Caco-2 (cell line): ENCODE measurements at regions not wholly inside any gene's neighbourhood (a gene's known extent, or its start where the extent isn't known, plus 50 kb on each side); places are given as distances from the start of the nearest gene placed in this dataset.

Source experiments
- BruUV-seq: library from RNA; stranded (reverse); fragments of 400-500 nt; replicated peaks from 2 replicates; lab custom pipeline; 2021; lab: Mats Ljungman, UMichigan
- CTCF ChIA-PET: fragments of 300-600 bp; sonication (Branson Sonifier 250); formaldehyde crosslinking; loops from one replicate; lab custom pipeline; 2022; ENCODE audit warnings: antibody characterized with exemption; lab: Charles Lee
- POLR2A ChIA-PET: fragments of 300-600 bp; sonication (Branson Sonifier 250); formaldehyde crosslinking; loops from one replicate; lab custom pipeline; 2022; ENCODE audit warnings: antibody characterized with exemption; lab: Charles Lee
- DNase-seq, 2 experiments: peaks; one replicate each; pipeline versions ENCODE4 v3.0.0 to v3.0.0-alpha.2; 2020 to 2022
- H3K27me3 ChIP-seq: replicated peaks from 2 replicates; pipeline ENCODE4 v1.6.0; 2011; ENCODE audit warnings: low read length; ENCODE audit not compliant: control insufficient read depth, insufficient read depth
- H3K36me3 ChIP-seq: 2 replicates; pipeline ENCODE4 v1.5.1; 2011; ENCODE audit warnings: low read length; ENCODE audit not compliant: control insufficient read depth, insufficient read depth
- H3K4me1 ChIP-seq: fragments of 250-450 bp; sonication (Bioruptor Pico); 2 replicates; pipeline ENCODE4 v1.5.1; 2020; ENCODE audit warnings: mild to moderate bottlenecking
- H3K4me3 ChIP-seq: 2 replicates; pipeline ENCODE4 v1.5.1; 2011; ENCODE audit warnings: low read depth, mild to moderate bottlenecking, control low read depth, low read length
- H3K9me3 ChIP-seq: fragments of 250-450 bp; sonication (Bioruptor Pico); 2 replicates; pipeline ENCODE4 v1.5.1; 2020; ENCODE audit warnings: mild to moderate bottlenecking, moderate library complexity
- H3K27ac Mint-ChIP-seq: one replicate; pipeline ENCODE4 v1.8.0; 2022; ENCODE audit warnings: mixed read lengths; ENCODE audit not compliant: unreplicated experiment
- H3K27me3 Mint-ChIP-seq: one replicate; pipeline ENCODE4 v1.8.0; 2022; ENCODE audit warnings: mixed read lengths; ENCODE audit not compliant: insufficient read depth, unreplicated experiment
- H3K36me3 Mint-ChIP-seq: one replicate; pipeline ENCODE4 v1.8.0; 2022; ENCODE audit warnings: mild to moderate bottlenecking, mixed read lengths; ENCODE audit not compliant: insufficient read depth, unreplicated experiment
- H3K4me1 Mint-ChIP-seq: one replicate; pipeline ENCODE4 v1.8.0; 2022; ENCODE audit warnings: low read depth, mixed read lengths; ENCODE audit not compliant: unreplicated experiment
- H3K4me3 Mint-ChIP-seq: one replicate; pipeline ENCODE4 v1.8.0; 2022; ENCODE audit warnings: mild to moderate bottlenecking, moderate library complexity, mixed read lengths; ENCODE audit not compliant: unreplicated experiment
- H3K9me3 Mint-ChIP-seq: one replicate; pipeline ENCODE4 v1.8.0; 2022; ENCODE audit warnings: mixed read lengths; ENCODE audit not compliant: unreplicated experiment
- CTCF ChIP-seq, 2 experiments: fragments of 200-600 bp in 1 of 2; IDR thresholded peaks; 1 replicate in 1 of 2; 2 replicates in 1 of 2; pipeline versions ENCODE4 v1.5.1 to v1.8.0; 2011 to 2022; ENCODE audit warnings: antibody characterized with exemption in 1 of 2, control low read depth in 1 of 2, inconsistent platforms in 1 of 2, low read depth in 1 of 2, low read length in 1 of 2, mild to moderate bottlenecking in 1 of 2, moderate library complexity in 1 of 2; ENCODE audit not compliant: insufficient read depth in 1 of 2, severe bottlenecking in 1 of 2, unreplicated experiment in 1 of 2
- intact Hi-C: fragments of 100-400 bp; cut with micrococcal nuclease; formaldehyde crosslinking; loops from one replicate; pipeline ENCODE4 v1.10.0; 2022; ENCODE audit not compliant: unreplicated experiment

GRCh38 chr6:156231026-156231765, 546.0 kb upstream of the ARID1B start:
- Mint-ChIP-seq H3K9me3 (no peaks in the 10 kb centered on the region), H3K4me1 (no peaks in the 10 kb centered on the region), H3K27me3 (peaks cover 3% of the 10 kb centered on the region), H3K27ac (no peak overlapping the region), H3K36me3 (no peaks in the 10 kb centered on the region), H3K4me3 (no peak overlapping the region)
- intact Hi-C loops, result no loop called here
- Histone ChIP-seq H3K27me3 (no peaks in the 10 kb centered on the region), H3K4me1 (no peaks in the 10 kb centered on the region), H3K9me3 (no peaks in the 10 kb centered on the region), H3K36me3 (no peaks in the 10 kb centered on the region), H3K4me3 (no peak overlapping the region)
- CTCF ChIA-PET, result no interaction called here
- POLR2A ChIA-PET, result interaction anchor here (0.7 kb wide), 1 partner anchor 335 kb away, joined by 5 read pairs; no protein-coding TSS in a partner anchor
- TF ChIP-seq CTCF (IDR thresholded peaks at IDR 0.05; ENCODE audit: insufficient read depth in 1 of 2, low read depth in 1 of 2, low read length in 1 of 2, severe bottlenecking in 1 of 2, unreplicated experiment in 1 of 2), result no peak
- DNase-seq, result no peak
- no TSS peak for BruUV-seq

GRCh38 chr6:156219973-156220372, 557.2 kb upstream of the ARID1B start:
- CTCF ChIA-PET, result no interaction called here
- no peaks in the 10 kb centered on the region for H3K4me1 Mint-ChIP-seq

GRCh38 chr6:156205678-156206077, 571.5 kb upstream of the ARID1B start:
- no peaks in the 10 kb centered on the region for H3K36me3 Mint-ChIP-seq
- BruUV-seq, result no TSS peak
- no peaks in the 10 kb centered on the region for H3K4me1 ChIP-seq
- H3K27me3 Mint-ChIP-seq, result no peaks in the 10 kb centered on the region
- H3K4me3 ChIP-seq, result no peak overlapping the region
- H3K36me3 ChIP-seq, result no peaks in the 10 kb centered on the region
- no peaks in the 10 kb centered on the region for H3K9me3 Mint-ChIP-seq
- ChIA-PET CTCF (no interaction called here), POLR2A (no interaction called here)
- H3K9me3 ChIP-seq, result no peaks in the 10 kb centered on the region; the same call in 1 of the 2 replicates
- H3K4me3 Mint-ChIP-seq, result no peak overlapping the region
- H3K27ac Mint-ChIP-seq, result no peak overlapping the region
- H3K4me1 Mint-ChIP-seq, result no peaks in the 10 kb centered on the region
- no peak for DNase-seq
- intact Hi-C loops, result no loop called here
- H3K27me3 ChIP-seq, result no peaks in the 10 kb centered on the region
- TF ChIP-seq CTCF (IDR thresholded peaks at IDR 0.05; ENCODE audit: insufficient read depth in 1 of 2, low read depth in 1 of 2, low read length in 1 of 2, severe bottlenecking in 1 of 2, unreplicated experiment in 1 of 2), result no peak

More at GRCh38 chr6:156219973-156220372, 557.2 kb upstream of the ARID1B start:
- Histone ChIP-seq H3K9me3 (no peaks in the 10 kb centered on the region), H3K27me3 (no peaks in the 10 kb centered on the region), H3K36me3 (no peaks in the 10 kb centered on the region), H3K4me1 (no peaks in the 10 kb centered on the region), H3K4me3 (no peak overlapping the region)
- Mint-ChIP-seq H3K4me3 (no peak overlapping the region), H3K36me3 (no peaks in the 10 kb centered on the region), H3K27ac (no peak overlapping the region), H3K27me3 (peaks cover 6% of the 10 kb centered on the region), H3K9me3 (no peaks in the 10 kb centered on the region)
- POLR2A ChIA-PET, result no interaction called here
- intact Hi-C loops, result no loop called here
- no peak for DNase-seq
- no peak for TF ChIP-seq CTCF (IDR thresholded peaks at IDR 0.05; ENCODE audit: insufficient read depth in 1 of 2, low read depth in 1 of 2, low read length in 1 of 2, severe bottlenecking in 1 of 2, unreplicated experiment in 1 of 2)
- BruUV-seq, result no TSS peak
